ACC112 (cell line): ENCODE measurements at regions not wholly inside any gene's neighbourhood (a gene's known extent, or its start where the extent isn't known, plus 50 kb on each side); places are given as distances from the start of the nearest gene placed in this dataset.

ENCODE experiments used
- H2AFZ ChIP-seq: fragments of 200-600 bp; sonication (generic); one replicate; pipeline ENCODE4 v1.6.0; 2017; ENCODE audit warnings: antibody characterized with exemption, low read length; ENCODE audit not compliant: unreplicated experiment
- H3K27ac ChIP-seq: fragments of 200-600 bp; sonication (generic); 2 replicates; pipeline ENCODE4 v1.5.1; 2014; ENCODE audit warnings: low read depth, mild to moderate bottlenecking, antibody characterized with exemption, low read length, moderate library complexity
- H3K27me3 ChIP-seq: fragments of 200-600 bp; sonication (generic); 2 replicates; pipeline ENCODE4 v1.6.1; 2014; ENCODE audit warnings: mild to moderate bottlenecking, antibody characterized with exemption, low read length, moderate library complexity, mixed read lengths; ENCODE audit not compliant: insufficient read depth
- H3K36me3 ChIP-seq: fragments of 200-600 bp; sonication (generic); 2 replicates; pipeline ENCODE4 v1.6.1; 2016; ENCODE audit warnings: mild to moderate bottlenecking, antibody characterized with exemption, low read length, moderate library complexity, mixed read lengths; ENCODE audit not compliant: insufficient read depth
- H3K4me1 ChIP-seq: fragments of 200-600 bp; sonication (generic); one replicate; pipeline ENCODE4 v1.6.1; 2016; ENCODE audit warnings: low read length, mixed read lengths; ENCODE audit not compliant: insufficient read depth, unreplicated experiment, control insufficient read depth
- H3K4me3 ChIP-seq: fragments of 200-600 bp; sonication (generic); 2 replicates; pipeline ENCODE4 v1.5.1; 2014; ENCODE audit warnings: mild to moderate bottlenecking, low read depth, low read length
- H3K79me2 ChIP-seq: fragments of 200-600 bp; sonication (generic); one replicate; pipeline ENCODE4 v1.6.0; 2016; ENCODE audit warnings: low read length; ENCODE audit not compliant: control insufficient read depth, unreplicated experiment, insufficient read depth

DNA sequence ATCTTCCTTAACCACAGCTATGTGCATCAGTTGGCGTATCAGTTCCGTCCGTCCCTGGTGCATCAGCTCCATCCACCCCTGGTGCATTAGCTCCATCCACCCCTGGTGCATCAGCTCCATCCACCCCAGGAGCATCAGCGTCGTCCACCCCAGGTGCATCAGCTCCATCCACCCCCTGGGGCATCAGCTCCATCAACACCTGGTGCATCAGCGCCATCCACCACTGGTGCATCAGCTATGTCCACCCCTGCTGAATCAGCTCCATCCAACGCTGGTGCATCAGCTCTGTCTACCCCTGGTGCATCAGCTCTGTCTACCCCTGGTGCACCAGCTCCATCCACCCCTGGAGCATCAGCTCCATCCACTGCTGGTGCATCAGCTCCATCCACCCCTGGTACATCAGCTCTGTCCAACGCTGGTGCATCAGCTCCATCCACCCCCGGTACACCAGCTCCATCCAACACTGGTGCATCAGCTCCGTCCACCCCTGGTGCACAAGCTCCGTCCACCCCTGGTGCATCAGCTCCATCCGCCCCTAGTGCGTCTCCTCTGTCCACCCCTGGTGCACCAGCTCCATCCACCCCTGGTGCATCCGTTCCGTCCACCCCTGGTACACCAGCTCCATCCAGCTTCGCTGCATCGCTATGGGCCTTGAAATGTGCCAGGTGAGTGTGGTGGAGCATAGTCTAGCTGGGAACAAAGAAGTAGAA, 106.6 kb upstream of the ZBTB40 start:
- H3K27me3 ChIP-seq, result peaks cover 86% of the 10 kb centered on the region
- H2AFZ ChIP-seq, result no peak overlapping the region
- no peak overlapping the region for H3K4me3 ChIP-seq
- H3K36me3 ChIP-seq, result no peaks in the 10 kb centered on the region
- H3K79me2 ChIP-seq, result no peaks in the 10 kb centered on the region
- no peak overlapping the region for H3K27ac ChIP-seq
- H3K4me1 ChIP-seq, result no peaks in the 10 kb centered on the region

DNA sequence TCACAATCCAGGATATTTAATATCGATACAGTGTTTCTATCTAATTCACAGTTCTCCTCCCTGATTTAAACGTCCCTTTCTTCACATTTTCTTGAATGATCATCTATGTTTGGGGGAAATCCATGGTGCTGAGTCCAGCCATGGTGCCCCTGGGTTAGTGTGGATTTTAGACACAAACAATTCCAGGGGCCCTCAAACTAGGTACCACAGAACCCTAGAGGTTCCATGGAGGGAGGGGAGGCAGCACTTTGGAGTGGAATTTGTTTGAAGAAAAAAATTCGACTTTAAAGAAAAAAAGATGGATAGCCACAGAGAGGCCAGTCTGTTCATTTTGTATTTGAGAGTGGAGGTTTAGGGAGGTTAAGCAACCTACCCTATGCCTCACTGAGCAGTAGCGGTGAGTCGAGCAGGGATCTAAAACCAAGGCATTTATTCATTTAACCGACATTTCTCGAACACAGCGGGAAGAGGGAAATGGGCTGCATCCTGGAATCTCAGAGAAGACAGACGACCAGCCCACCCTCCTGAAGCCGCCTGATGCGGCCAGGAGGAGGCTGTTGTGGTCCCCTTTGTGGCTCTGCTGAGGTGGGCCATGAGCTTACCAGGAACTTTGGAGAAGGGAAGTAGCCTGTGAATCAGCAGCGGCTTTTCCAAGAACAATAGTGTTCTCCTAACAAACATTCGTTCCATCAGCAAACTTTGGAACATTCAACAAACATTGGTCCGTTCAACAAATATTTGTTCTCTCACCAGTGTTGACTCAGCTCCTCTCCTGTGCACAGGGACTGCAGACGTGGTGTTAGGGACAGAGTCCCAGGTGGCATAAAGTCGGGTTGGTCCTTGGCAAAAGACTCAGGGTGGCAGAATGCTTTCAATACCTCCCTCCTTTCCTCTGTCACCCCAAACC, 103.5 kb upstream of the ZBTB40 start:
- Histone ChIP-seq H3K4me1 (no peaks in the 10 kb centered on the region), H3K27me3 (peaks cover 84% of the 10 kb centered on the region), H3K4me3 (no peak overlapping the region), H3K79me2 (no peaks in the 10 kb centered on the region), H3K27ac (no peak overlapping the region), H3K36me3 (no peaks in the 10 kb centered on the region), H2AFZ (no peak overlapping the region)

DNA sequence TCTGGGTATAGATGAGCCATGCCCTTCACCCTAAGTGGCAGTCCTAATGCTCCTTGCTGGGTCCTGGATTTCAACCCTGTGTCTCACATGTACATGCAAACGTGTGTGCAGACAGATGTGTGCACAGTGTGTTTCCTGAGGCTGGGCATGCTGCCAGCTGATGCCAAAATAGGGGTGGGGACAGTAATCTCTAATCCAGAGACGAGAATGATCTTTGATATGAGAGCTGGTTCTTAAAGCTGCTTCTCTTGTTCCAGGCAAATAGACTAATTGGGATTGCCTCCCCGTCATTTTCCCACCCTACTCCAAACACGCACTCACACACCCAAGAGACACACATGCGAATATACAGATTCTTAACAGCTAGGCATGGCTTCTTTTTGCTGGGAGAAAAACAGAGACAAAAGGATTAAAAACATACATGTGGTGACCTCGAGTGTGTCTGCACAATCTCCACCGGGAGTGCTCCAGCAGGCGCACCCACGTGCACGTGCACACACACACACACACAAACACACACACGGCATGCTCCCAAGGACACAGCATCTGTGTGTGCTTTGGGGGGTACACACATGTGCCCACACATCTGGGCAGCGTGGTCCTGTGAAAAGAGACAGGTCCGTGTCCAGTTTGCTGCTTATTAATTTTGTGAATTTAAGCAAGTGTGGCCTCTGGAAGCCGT, 102.1 kb upstream of the ZBTB40 start:
- Histone ChIP-seq H2AFZ (no peak overlapping the region), H3K36me3 (no peaks in the 10 kb centered on the region), H3K27ac (no peak overlapping the region), H3K4me1 (no peaks in the 10 kb centered on the region), H3K4me3 (no peak overlapping the region), H3K79me2 (no peaks in the 10 kb centered on the region), H3K27me3 (peaks cover 79% of the 10 kb centered on the region)

DNA sequence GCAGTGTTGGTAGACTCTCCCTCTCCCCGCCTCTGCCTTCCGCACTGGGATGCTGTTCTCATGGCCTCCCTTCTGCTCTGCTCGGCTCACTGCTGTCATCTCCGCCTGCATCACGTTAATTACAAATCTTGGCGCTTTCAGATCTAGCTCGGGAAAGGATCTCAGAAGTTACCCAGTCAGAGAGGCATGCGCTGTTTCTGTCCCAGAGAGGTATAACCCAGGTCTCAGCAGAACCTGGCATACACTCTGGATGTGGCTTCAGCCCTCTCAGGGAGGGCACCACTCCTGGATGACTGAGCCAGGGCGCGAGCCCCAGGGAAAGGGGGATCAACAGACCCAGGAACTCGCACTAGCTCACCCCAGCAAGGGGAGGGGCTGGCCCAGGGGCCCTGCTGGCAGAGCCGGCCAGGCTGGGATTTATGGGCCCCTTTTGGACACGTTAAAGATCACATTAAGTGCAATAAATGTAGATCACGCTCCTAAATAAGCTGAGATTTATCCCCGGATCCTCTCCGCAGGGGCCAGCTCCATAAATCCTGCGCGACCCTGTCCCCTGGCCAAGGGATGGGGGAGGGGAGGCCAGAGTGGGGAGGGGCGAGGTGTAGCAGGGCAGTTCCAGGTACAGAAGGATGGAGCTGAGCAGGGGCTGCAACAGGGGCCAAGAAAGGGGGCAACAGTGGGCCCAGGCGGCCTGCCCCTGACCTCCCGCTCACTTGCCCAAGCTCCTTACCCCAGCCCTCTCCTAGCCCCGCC, 101.3 kb upstream of the ZBTB40 start:
- Histone ChIP-seq H3K4me3 (no peak overlapping the region), H3K4me1 (no peaks in the 10 kb centered on the region), H3K27me3 (peaks cover 72% of the 10 kb centered on the region), H3K79me2 (no peaks in the 10 kb centered on the region), H3K36me3 (no peaks in the 10 kb centered on the region), H2AFZ (no peak overlapping the region), H3K27ac (no peak overlapping the region)

DNA sequence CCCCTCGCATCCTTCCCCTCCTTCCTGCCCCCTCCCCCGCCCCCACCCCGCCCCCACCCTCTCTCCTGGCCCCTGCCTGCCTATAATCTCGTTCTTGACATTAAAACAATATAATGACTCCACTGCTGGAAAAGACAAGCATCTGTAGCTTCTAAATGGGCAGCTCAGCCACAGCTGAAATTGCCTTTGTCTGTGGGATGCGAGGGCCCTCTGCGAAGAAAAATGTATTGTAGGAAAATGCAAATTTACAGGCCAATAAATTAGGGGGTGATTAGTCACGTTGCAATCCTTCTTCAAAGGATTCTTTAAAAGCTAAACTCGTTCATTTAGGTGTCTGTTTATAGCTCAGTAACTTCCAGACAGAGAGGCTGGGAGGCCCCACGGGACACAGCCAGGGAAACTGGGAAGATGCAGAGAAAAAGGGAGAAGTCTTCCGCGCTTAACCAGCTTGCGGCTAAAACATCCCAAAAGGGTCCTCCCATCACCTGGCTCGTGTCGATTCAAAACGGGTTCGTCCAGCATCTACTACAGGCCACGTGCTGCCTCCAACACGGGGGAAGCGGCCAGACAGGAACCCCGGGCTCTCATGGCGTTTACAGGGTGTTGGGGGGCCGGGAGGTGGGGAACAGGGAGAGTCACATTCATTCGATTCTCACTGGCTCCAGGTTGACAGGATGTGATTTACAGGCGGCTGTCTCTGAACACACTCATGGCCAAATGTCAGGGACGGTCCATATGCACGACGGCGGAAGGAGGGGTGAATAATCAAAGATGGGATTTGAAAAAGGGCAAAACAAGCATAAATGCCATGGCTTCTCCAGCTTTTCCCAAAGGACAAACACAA, 100.5 kb upstream of the ZBTB40 start:
- Histone ChIP-seq H3K27ac (no peak overlapping the region), H3K4me3 (no peak overlapping the region), H3K79me2 (no peaks in the 10 kb centered on the region), H3K36me3 (no peaks in the 10 kb centered on the region), H2AFZ (no peak overlapping the region), H3K4me1 (no peaks in the 10 kb centered on the region), H3K27me3 (peaks cover 70% of the 10 kb centered on the region)

DNA sequence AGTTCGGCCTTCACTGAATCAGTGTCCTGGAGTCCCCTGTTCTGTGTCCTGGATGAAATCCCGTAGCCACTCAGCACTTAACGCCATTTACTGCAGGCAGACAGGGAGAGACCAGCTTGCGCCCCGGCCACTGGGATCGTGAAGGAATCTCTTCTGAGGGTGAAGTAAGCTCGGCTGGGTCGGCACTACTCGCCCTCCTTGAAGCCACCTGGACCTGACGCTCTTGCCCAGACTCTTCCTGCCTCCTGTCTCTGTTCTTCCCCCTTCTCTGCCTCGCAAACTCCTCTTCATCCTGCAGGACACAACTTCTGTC, 99.9 kb upstream of the ZBTB40 start:
- no peak overlapping the region for H3K4me3 ChIP-seq
- H3K4me1 ChIP-seq, result no peaks in the 10 kb centered on the region
- H3K27ac ChIP-seq, result no peak overlapping the region
- H3K79me2 ChIP-seq, result no peaks in the 10 kb centered on the region
- H3K36me3 ChIP-seq, result no peaks in the 10 kb centered on the region
- H3K27me3 ChIP-seq, result peaks cover 71% of the 10 kb centered on the region
- no peak overlapping the region for H2AFZ ChIP-seq

DNA sequence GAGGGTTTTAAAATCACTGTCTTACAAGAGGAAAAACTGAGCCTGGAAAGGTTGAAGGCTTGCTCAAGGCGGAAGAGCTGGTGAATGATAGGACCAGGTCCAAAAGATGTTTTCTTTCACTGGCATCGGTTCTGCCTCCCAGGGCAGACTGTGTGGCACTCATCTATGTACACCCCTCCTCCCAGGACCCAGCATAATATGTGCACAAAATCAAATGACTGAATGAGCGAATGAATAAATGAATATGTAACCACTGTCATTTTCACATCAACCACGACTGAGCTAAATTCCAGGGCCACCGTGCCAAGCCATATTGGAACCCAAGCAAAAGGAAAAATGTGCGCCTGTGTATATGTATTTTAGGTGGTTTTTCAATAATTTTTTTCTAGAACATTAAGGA, 99.3 kb upstream of the ZBTB40 start:
- Histone ChIP-seq H3K36me3 (no peaks in the 10 kb centered on the region), H3K27ac (no peak overlapping the region), H3K79me2 (no peaks in the 10 kb centered on the region), H3K27me3 (peaks cover 76% of the 10 kb centered on the region), H3K4me1 (no peaks in the 10 kb centered on the region), H3K4me3 (no peak overlapping the region), H2AFZ (no peak overlapping the region)

DNA sequence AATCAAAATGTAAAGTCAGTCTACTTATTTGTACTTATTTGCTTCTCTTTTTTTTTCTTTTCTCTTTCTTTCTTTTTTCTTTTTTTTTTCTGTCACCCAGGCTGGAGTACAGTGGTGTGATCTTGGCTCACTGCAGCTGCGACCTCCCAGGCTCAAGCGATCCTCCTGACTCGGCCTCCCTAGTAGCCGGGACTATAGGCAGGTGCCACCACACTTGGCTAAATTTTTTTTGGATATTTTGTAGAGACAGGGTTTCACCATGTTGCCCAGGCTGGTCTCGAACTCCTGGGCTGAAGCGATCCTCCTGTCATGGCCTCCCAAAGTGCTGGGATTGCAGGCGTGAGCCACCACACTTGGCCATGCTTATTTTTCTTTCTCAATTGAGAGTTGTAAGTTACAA, 98.8 kb upstream of the ZBTB40 start:
- Histone ChIP-seq H3K27me3 (peaks cover 80% of the 10 kb centered on the region), H3K36me3 (no peaks in the 10 kb centered on the region), H2AFZ (no peak overlapping the region), H3K79me2 (no peaks in the 10 kb centered on the region), H3K4me1 (no peaks in the 10 kb centered on the region), H3K27ac (no peak overlapping the region), H3K4me3 (no peak overlapping the region)

DNA sequence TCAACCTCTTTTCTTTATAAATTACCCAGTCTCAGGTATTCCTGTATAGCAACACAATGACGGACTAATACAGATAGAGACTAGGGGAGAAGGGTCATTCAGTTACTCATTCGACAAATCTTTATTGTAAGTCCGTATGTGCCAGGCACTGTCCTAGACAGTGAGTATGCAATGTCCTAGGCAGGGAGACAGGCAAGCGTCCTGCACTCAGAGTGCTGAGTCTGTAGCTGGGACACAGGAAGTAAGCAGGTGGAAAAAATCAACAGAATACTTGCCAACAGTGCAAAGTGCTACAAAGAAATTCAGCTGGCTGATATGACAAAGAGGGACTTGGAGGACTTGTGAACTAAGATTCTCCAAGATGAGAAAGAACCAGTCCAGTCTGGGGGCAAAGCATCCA, 92.2 kb upstream of the ZBTB40 start:
- no peaks in the 10 kb centered on the region for H3K79me2 ChIP-seq
- no peaks in the 10 kb centered on the region for H3K4me1 ChIP-seq
- H2AFZ ChIP-seq, result no peak overlapping the region
- no peak overlapping the region for H3K27ac ChIP-seq
- H3K4me3 ChIP-seq, result no peak overlapping the region
- H3K27me3 ChIP-seq, result peaks cover 89% of the 10 kb centered on the region
- no peaks in the 10 kb centered on the region for H3K36me3 ChIP-seq
